SU-DHL-6 (cell line): ENCODE measurements at regions not wholly inside any gene's neighbourhood (a gene's known extent, or its start where the extent isn't known, plus 50 kb on each side); places are given as distances from the start of the nearest gene placed in this dataset.

Source experiments
- H2AFZ ChIP-seq: fragments of 200-600 bp; sonication (generic); 2 replicates; pipeline ENCODE4 v1.6.1; 2014; ENCODE audit warnings: low read depth, mild to moderate bottlenecking, moderate library complexity, mixed read lengths, antibody characterized with exemption, low read length; ENCODE audit not compliant: severe bottlenecking
- H3F3A ChIP-seq: fragments of 200-600 bp; shearing (Covaris generic); 2 replicates; pipeline ENCODE4 v1.6.0; 2016; ENCODE audit warnings: antibody characterized with exemption, mild to moderate bottlenecking; ENCODE audit not compliant: insufficient read depth
- H3K27ac ChIP-seq: fragments of 200-600 bp; sonication (generic); 2 replicates; pipeline ENCODE4 v1.5.1; 2016; ENCODE audit warnings: low read depth, mild to moderate bottlenecking, low read length, moderate library complexity, mixed read lengths
- H3K27me3 ChIP-seq: fragments of 200-600 bp; sonication (generic), shearing (Covaris generic); 2 replicates; pipeline ENCODE4 v1.6.0; 2014; ENCODE audit warnings: mild to moderate bottlenecking, low read length
- H3K36me3 ChIP-seq: fragments of 200-600 bp; sonication (generic); 2 replicates; pipeline ENCODE4 v1.6.1; 2014; ENCODE audit warnings: mild to moderate bottlenecking, low read length, mixed read lengths
- H3K4me2 ChIP-seq: fragments of 300-600, 200-600 bp; shearing (Covaris generic), sonication (generic); 2 replicates; pipeline ENCODE4 v1.6.0; 2014; ENCODE audit warnings: low read length, low read depth, mild to moderate bottlenecking; ENCODE audit not compliant: poor library complexity, severe bottlenecking
- H3K4me3 ChIP-seq: fragments of 200-600 bp; sonication (generic); 2 replicates; pipeline ENCODE4 v1.5.1; 2014; ENCODE audit warnings: antibody characterized with exemption, low read length, mild to moderate bottlenecking, mixed read lengths; ENCODE audit not compliant: insufficient read depth, poor library complexity, severe bottlenecking
- H3K79me2 ChIP-seq: fragments of 200-600 bp; sonication (generic); 2 replicates; pipeline ENCODE4 v1.6.1; 2014; ENCODE audit warnings: mild to moderate bottlenecking, low read length, moderate library complexity; ENCODE audit not compliant: insufficient read depth
- H3K9ac ChIP-seq: fragments of 200-600 bp; sonication (generic); 2 replicates; pipeline ENCODE4 v1.7.0; 2014; ENCODE audit warnings: mild to moderate bottlenecking, low read length
- H3K9me2 ChIP-seq: fragments of 200-600 bp; sonication (generic); replicated peaks from 2 replicates; pipeline ENCODE4 v1.6.1; 2014; ENCODE audit warnings: low read length; ENCODE audit not compliant: insufficient read depth
- H3K9me3 ChIP-seq: fragments of 200-600 bp; sonication (generic); 2 replicates; pipeline ENCODE4 v1.6.1; 2014; ENCODE audit warnings: low read length, mixed read lengths; ENCODE audit not compliant: insufficient read depth
- H4K20me1 ChIP-seq: fragments of 200-600 bp; sonication (generic); 2 replicates; pipeline ENCODE4 v1.6.1; 2014; ENCODE audit warnings: low read depth, mild to moderate bottlenecking, antibody characterized with exemption, low read length, moderate library complexity, mixed read lengths
- CTCF ChIP-seq: fragments of 200-600 bp; sonication (generic); IDR thresholded peaks from one replicate; pipeline ENCODE4 v1.5.1; 2017; ENCODE audit warnings: antibody characterized with exemption, mild to moderate bottlenecking, low read length, moderate library complexity; ENCODE audit not compliant: insufficient read depth, poor library complexity, severe bottlenecking
- EZH2phosphoT487 ChIP-seq: fragments of 200-600 bp; sonication (generic), shearing (Covaris generic); conservative IDR thresholded peaks from 2 replicates; pipeline ENCODE4 v1.6.1; 2018; ENCODE audit warnings: mild to moderate bottlenecking, antibody characterized with exemption, low read length, moderate library complexity, mixed read lengths

GRCh38 chr18:26794230-26795101, 71.0 kb downstream of the AQP4 start:
- Histone ChIP-seq H3K27me3 (no peaks in the 10 kb centered on the region), H2AFZ (no peak overlapping the region), H3K4me2 (no peak overlapping the region), H3F3A (no peaks in the 10 kb centered on the region), H3K79me2 (no peaks in the 10 kb centered on the region), H3K9ac (no peak overlapping the region), H4K20me1 (no peaks in the 10 kb centered on the region), H3K9me3 (no peaks in the 10 kb centered on the region), H3K9me2 (no peaks in the 10 kb centered on the region), H3K36me3 (no peaks in the 10 kb centered on the region), H3K27ac (no peak overlapping the region), H3K4me3 (no peak overlapping the region)
- TF ChIP-seq CTCF (no peak), EZH2phosphoT487 (no peak)

GRCh38 chr18:26792661-26793060, 72.8 kb downstream of the AQP4 start:
- H2AFZ ChIP-seq = no peak overlapping the region
- H3F3A ChIP-seq = no peaks in the 10 kb centered on the region
- H3K79me2 ChIP-seq = no peaks in the 10 kb centered on the region
- H4K20me1 ChIP-seq = no peaks in the 10 kb centered on the region
- no peaks in the 10 kb centered on the region for H3K9me2 ChIP-seq
- no peak overlapping the region for H3K27ac ChIP-seq
- no peaks in the 10 kb centered on the region for H3K9me3 ChIP-seq
- H3K9ac ChIP-seq = no peak overlapping the region
- H3K4me3 ChIP-seq = no peak overlapping the region
- no peaks in the 10 kb centered on the region for H3K36me3 ChIP-seq
- no peaks in the 10 kb centered on the region for H3K27me3 ChIP-seq
- no peak for TF ChIP-seq CTCF
- TF ChIP-seq EZH2phosphoT487 = no peak
- H3K4me2 ChIP-seq = no peak overlapping the region

- H3K4me2 ChIP-seq = no peak overlapping the region
- no peak overlapping the region for H3K4me3 ChIP-seq
- no peaks in the 10 kb centered on the region for H3K9me2 ChIP-seq
- no peak for TF ChIP-seq CTCF
- TF ChIP-seq EZH2phosphoT487 = no peak
- no peaks in the 10 kb centered on the region for H4K20me1 ChIP-seq
- no peaks in the 10 kb centered on the region for H3K79me2 ChIP-seq
- H3K36me3 ChIP-seq = no peaks in the 10 kb centered on the region
- no peaks in the 10 kb centered on the region for H3K27me3 ChIP-seq
- H3F3A ChIP-seq = no peaks in the 10 kb centered on the region
- no peaks in the 10 kb centered on the region for H3K9me3 ChIP-seq
- no peak overlapping the region for H2AFZ ChIP-seq
- H3K9ac ChIP-seq = no peak overlapping the region
- no peak overlapping the region for H3K27ac ChIP-seq
These were observed 73.8 kb downstream of the AQP4 start for GRCh38 chr18:26791676-26792075.
